ENCODE measurements at regions not wholly inside any gene's neighbourhood (a gene's known extent, or its start where the extent isn't known, plus 50 kb on each side); places are given as distances from the start of the nearest gene placed in this dataset.

DNA sequence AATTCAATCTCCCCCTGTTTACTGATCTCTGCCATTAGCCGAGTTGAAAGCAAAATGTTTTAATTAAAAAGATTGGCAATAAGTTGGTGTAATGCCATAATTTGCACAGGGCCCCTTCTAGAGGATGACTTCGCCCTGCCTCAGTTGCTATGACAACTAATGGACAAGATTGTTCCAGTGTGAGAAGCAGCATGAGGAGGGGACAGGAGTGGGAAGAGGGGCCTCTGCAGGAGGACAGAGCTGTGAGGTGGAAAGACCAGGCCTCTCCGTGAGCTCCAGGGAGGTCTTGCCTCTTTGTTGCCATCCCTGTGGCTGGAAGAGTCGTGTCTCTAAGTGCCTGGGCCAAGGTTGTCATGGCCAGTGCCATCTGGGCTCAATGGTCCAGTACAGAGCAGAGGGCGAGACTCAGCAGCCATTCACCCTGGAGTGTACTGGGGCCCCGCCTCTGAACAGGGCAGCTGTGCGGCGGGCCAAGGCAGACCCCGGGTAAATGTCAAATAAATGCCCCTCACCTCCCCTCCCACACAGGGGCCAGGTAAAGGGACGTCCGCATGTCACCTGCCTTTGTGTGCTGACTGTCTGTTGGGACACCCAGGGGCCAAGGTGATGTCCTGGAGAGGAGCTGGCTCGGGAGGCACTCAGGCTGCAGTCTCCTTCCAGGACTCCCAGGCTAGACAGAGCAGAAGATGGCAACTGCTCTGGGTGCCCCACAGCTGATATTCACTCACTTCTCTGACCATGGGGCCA is 97.0 kb upstream of the RET start:
- TF ChIP-seq, protein P1, sequence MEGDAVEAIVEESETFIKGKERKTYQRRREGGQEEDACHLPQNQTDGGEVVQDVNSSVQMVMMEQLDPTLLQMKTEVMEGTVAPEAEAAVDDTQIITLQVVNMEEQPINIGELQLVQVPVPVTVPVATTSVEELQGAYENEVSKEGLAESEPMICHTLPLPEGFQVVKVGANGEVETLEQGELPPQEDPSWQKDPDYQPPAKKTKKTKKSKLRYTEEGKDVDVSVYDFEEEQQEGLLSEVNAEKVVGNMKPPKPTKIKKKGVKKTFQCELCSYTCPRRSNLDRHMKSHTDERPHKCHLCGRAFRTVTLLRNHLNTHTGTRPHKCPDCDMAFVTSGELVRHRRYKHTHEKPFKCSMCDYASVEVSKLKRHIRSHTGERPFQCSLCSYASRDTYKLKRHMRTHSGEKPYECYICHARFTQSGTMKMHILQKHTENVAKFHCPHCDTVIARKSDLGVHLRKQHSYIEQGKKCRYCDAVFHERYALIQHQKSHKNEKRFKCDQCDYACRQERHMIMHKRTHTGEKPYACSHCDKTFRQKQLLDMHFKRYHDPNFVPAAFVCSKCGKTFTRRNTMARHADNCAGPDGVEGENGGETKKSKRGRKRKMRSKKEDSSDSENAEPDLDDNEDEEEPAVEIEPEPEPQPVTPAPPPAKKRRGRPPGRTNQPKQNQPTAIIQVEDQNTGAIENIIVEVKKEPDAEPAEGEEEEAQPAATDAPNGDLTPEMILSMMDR (IDR thresholded peaks at IDR 0.05; ENCODE audit: low read depth, low read length, missing control alignments): no peak
- no peak for DNase-seq (ENCODE audit: extremely low read depth, low read depth)
- H3K4me3 ChIP-seq (replicated peaks; ENCODE audit: low read depth, low read length): no peak overlapping the region

DNA sequence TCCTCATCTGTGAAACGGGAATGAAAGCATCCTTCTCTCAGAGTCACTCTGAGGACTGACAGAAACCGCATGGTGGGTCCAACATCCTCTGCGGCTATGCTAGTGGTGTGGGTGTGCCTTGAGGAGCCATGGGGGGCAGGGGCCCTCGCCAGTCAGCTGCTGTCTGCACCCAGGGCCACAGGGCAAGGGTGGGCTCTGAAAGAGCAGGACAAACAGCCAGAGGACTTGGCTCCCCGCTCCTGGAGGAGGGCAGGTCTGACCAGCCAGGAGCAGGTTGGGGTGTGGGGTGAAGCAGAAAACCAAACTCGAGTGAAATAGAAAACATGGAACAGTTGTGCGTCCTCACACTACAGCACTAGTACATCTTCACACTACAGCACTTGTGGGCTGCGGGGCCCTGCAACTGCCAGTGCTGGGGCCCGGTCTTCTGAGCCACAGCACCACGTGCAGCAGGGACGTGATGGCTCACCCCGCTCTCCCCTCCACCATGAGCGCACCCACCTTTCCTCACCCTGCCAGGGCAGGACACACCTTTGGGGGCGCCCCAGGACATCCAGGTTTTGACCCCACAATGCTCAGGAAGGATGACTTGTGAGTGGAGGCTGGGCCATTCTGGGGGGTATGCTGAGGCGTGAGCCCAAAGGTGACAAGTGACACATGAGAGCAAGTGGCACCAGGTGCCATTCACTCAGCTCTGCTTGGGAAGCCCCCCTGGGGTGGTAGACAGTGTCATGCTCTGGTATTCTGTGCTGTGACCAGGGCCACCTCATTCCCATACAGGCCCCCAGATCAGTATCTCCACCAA is 96.1 kb upstream of the RET start:
- DNase-seq (ENCODE audit: extremely low read depth, low read depth): no peak
- no peak overlapping the region for H3K4me3 ChIP-seq (replicated peaks; ENCODE audit: low read depth, low read length)
- TF ChIP-seq, protein P1 (IDR thresholded peaks at IDR 0.05; ENCODE audit: low read depth, low read length, missing control alignments): no peak

DNA sequence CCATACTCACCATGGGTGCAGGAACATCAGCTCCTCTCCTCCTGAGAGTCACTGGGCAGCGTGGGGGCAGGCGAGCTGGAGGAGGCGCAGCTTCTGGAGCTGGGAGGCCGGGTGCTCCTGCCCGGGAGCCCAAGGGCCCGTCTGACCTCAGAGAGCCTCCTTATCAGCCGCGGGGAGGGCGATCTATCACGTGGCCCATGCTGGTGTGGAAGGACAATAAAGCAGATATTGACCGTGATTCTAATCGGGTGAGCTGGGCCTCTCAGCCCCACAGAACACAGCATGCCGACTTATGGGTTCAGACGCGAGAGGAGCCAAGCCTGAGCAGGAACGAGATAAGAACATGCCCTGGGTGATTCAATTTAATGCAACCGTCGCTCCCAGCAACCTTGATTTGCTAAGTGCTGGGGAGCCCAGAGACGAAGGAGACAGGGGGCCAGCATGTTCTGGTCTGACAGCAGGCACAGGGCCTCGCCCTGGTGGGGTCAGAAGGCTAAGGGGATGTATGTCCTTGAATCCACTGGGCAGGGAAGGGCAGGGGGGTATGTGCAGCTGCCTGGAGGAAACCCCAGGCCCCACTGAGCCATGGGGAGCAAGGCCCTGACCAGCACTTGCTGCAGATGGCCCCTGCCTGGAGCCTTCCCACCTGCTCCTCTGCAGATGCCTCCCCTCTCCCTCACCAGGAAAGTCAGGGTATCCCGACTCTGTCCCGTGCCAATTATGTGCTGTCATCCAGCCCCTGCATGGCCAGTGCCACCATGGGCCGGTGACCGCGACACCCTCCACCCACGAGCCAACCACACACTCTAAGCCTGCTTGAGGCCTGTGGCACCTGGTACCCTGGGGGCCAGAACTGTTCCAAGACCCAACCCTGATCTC is 95.3 kb upstream of the RET start:
- no peak for DNase-seq (ENCODE audit: extremely low read depth, low read depth)
- H3K4me3 ChIP-seq (replicated peaks; ENCODE audit: low read depth, low read length): no peak overlapping the region
- TF ChIP-seq, protein P1 (IDR thresholded peaks at IDR 0.05; ENCODE audit: low read depth, low read length, missing control alignments): no peak

DNA sequence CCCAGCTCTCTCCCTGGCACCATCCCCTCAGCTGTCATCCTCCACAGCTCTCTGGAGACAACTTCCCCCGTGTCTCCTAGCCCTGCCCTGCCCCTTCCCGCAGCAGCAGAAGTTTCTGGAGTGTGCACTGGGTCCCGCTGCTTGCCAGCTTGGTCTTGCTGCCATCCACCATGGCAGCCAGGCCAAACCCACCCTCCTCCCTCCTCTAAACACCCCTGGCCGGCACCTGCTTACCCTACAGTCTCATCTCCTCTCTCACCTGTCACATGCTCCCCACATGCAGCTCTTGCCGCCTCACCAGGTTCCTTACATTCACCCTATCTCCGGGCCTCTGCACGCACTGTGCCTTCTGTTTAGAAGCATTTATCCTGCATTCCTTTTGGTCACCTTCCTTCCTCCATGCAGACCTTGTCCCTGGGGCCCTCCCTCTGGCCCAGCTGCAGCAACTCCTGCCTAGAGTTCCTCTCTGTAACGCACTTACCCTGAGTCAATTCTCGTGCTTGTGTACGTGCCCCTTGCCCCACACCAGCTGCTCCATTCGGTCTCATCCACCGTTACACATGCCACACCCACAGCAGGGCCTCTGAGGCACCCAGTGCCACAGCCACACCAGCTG is 93.9 kb upstream of the RET start:
- no peak for DNase-seq (ENCODE audit: extremely low read depth, low read depth)
- H3K4me3 ChIP-seq (replicated peaks; ENCODE audit: low read depth, low read length): no peak overlapping the region
- TF ChIP-seq, protein P1 (IDR thresholded peaks at IDR 0.05; ENCODE audit: low read depth, low read length, missing control alignments): no peak

DNA sequence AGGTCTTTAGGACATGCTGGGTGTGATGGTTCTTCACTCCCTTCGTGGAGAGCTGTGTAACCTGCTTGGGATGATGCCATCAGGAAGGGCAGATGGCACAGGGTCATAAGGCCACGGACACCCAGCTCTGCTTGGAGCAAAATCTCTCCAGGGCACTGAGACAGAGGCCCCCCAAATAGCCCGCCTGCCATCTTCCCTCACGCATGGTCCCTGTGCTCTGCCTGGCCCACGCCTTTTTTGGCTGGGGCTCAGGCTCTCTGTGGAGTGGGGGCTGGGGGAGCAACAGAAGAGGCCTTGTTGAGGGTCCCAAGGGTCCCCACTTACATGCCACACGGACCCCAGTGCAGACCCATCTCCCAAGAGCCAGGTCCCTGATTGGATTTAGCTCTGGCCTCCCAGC is 93.3 kb upstream of the RET start:
- no peak for DNase-seq (ENCODE audit: extremely low read depth, low read depth)
- H3K4me3 ChIP-seq (replicated peaks; ENCODE audit: low read depth, low read length): no peak overlapping the region
- TF ChIP-seq, protein P1 (IDR thresholded peaks at IDR 0.05; ENCODE audit: low read depth, low read length, missing control alignments): no peak

DNA sequence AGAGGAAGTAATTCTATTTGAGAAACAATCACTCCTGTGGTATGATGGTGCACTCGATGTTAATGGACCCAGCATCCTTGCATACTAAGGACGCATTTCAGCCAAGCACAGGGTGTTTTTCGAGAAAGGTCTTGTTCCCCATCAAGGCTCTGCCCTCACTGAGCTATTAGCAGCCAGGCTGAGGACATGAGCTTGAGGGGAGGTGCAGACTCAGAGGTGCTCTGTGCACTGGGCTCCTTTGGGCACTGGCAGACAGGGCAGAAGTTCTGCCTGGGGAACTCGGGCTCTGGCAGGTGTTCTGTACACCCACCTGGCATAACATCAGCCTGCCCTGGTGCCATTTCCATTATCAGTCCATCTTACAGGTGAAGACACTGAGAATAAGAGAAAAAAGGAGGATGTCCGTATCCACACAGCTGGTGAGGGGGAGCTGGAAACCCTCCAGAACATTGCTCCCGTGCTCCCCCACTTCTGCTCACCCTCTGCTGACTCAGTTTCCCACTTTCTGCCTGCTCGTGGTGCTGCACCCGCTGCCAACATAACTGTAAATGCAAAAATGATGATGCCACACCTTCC is 92.7 kb upstream of the RET start:
- no peak overlapping the region for H3K4me3 ChIP-seq (replicated peaks; ENCODE audit: low read depth, low read length)
- no peak for DNase-seq (ENCODE audit: extremely low read depth, low read depth)
- TF ChIP-seq, protein P1 (IDR thresholded peaks at IDR 0.05; ENCODE audit: low read depth, low read length, missing control alignments): no peak

All from HFF-Myc (cell line).